Neural cell (in vitro differentiated cells): ENCODE measurements at regions not wholly inside any gene's neighbourhood (a gene's known extent, or its start where the extent isn't known, plus 50 kb on each side); places are given as distances from the start of the nearest gene placed in this dataset.

Source experiments
- H2AFZ ChIP-seq: fragments of 200-600, 300-800 bp; sonication (generic), shearing (Covaris generic); 2 replicates; pipeline ENCODE4 v1.6.0; 2014; ENCODE audit warnings: low read depth, mild to moderate bottlenecking, antibody characterized with exemption, low read length, moderate library complexity
- H3F3A ChIP-seq: fragments of 200-600 bp; shearing (Covaris generic); 2 replicates; pipeline ENCODE4 v1.6.1; 2016; ENCODE audit warnings: mild to moderate bottlenecking, moderate library complexity, mixed read lengths, antibody characterized with exemption, low read length; ENCODE audit not compliant: insufficient read depth, poor library complexity, severe bottlenecking
- H3K27ac ChIP-seq: fragments of 200-600, 300-800 bp; sonication (generic), shearing (Covaris generic); 2 replicates; pipeline ENCODE4 v1.5.1; 2014; ENCODE audit warnings: mild to moderate bottlenecking, low read length, moderate library complexity
- H3K27me3 ChIP-seq: fragments of 300-800, 200-600 bp; sonication (generic), shearing (Covaris generic); 2 replicates; pipeline ENCODE4 v1.6.0; 2014; ENCODE audit warnings: mild to moderate bottlenecking, low read depth, low read length, moderate library complexity; ENCODE audit not compliant: insufficient read depth
- H3K36me3 ChIP-seq: fragments of 300-800, 200-600 bp; sonication (generic), shearing (Covaris generic); 2 replicates; pipeline ENCODE4 v1.5.1; 2014; ENCODE audit warnings: mild to moderate bottlenecking, antibody characterized with exemption, low read length, moderate library complexity; ENCODE audit not compliant: insufficient read depth
- H3K4me2 ChIP-seq: fragments of 300-800, 200-600 bp; sonication (generic), shearing (Covaris generic); 2 replicates; pipeline ENCODE4 v1.6.0; 2014; ENCODE audit warnings: mild to moderate bottlenecking, low read length
- H3K4me3 ChIP-seq: fragments of 300-800, 200-600 bp; sonication (generic), shearing (Covaris generic); 2 replicates; pipeline ENCODE4 v1.5.1; 2014; ENCODE audit warnings: mild to moderate bottlenecking, low read length, moderate library complexity
- H3K79me2 ChIP-seq: fragments of 200-600 bp; shearing (Covaris generic); replicated peaks from 2 replicates; pipeline ENCODE4 v1.6.0; 2014; ENCODE audit warnings: mild to moderate bottlenecking, low read length, moderate library complexity; ENCODE audit not compliant: insufficient read depth
- H3K9ac ChIP-seq: fragments of 300-800, 200-600 bp; sonication (generic), shearing (Covaris generic); 2 replicates; pipeline ENCODE4 v1.6.1; 2016; ENCODE audit warnings: mild to moderate bottlenecking, low read length, mixed read lengths
- H3K9me2 ChIP-seq: fragments of 200-600 bp; shearing (Covaris generic); 2 replicates; pipeline ENCODE4 v1.6.1; 2016; ENCODE audit warnings: mild to moderate bottlenecking, low read length, mixed read lengths; ENCODE audit not compliant: insufficient read depth
- H3K9me3 ChIP-seq: fragments of 200-600, 300-800 bp; sonication (generic), shearing (Covaris generic); 2 replicates; pipeline ENCODE4 v1.6.1; 2016; ENCODE audit warnings: mild to moderate bottlenecking, mixed run types, low read length, moderate library complexity, mixed read lengths
- H4K20me1 ChIP-seq: fragments of 200-600 bp; shearing (Covaris generic); 2 replicates; pipeline ENCODE4 v1.6.1; 2016; ENCODE audit warnings: mild to moderate bottlenecking, mixed run types; ENCODE audit not compliant: insufficient read depth
- CTCF ChIP-seq: fragments of 450-650 bp; IDR thresholded peaks from 2 replicates; pipeline ENCODE4 v1.5.1; 2014; ENCODE audit warnings: antibody characterized with exemption, mild to moderate bottlenecking, moderate library complexity; ENCODE audit not compliant: poor library complexity, severe bottlenecking
- EP300 ChIP-seq: fragments of 450-650 bp; conservative IDR thresholded peaks from 2 replicates; pipeline ENCODE4 v1.6.1; 2014; ENCODE audit warnings: antibody characterized with exemption, mild to moderate bottlenecking, moderate library complexity; ENCODE audit not compliant: poor library complexity, severe bottlenecking
- EZH2 ChIP-seq: fragments of 200-600, 300-800 bp; shearing (Covaris generic), sonication (generic); IDR thresholded peaks from 2 replicates; pipeline ENCODE4 v1.6.1; 2014; ENCODE audit warnings: antibody characterized with exemption, low read length, borderline replicate concordance, mild to moderate bottlenecking; ENCODE audit not compliant: insufficient read depth, poor library complexity, severe bottlenecking
- MXI1 ChIP-seq: fragments of 450-650 bp; conservative IDR thresholded peaks from 2 replicates; pipeline ENCODE4 v1.6.1; 2014; ENCODE audit warnings: antibody characterized with exemption, mild to moderate bottlenecking; ENCODE audit not compliant: poor library complexity, severe bottlenecking
- POLR2AphosphoS5 ChIP-seq: IDR thresholded peaks from 2 replicates; pipeline ENCODE4 v1.6.1; 2012
- RAD21 ChIP-seq: fragments of 450-650 bp; conservative IDR thresholded peaks from 2 replicates; pipeline ENCODE4 v1.6.1; 2014; ENCODE audit warnings: antibody characterized with exemption, mild to moderate bottlenecking, moderate library complexity
- REST ChIP-seq: IDR thresholded peaks from 2 replicates; pipeline ENCODE4 v1.6.1; 2012; ENCODE audit warnings: borderline replicate concordance
- SMC3 ChIP-seq: fragments of 450-650 bp; conservative IDR thresholded peaks from 2 replicates; pipeline ENCODE4 v1.6.1; 2014; ENCODE audit warnings: antibody characterized with exemption, mild to moderate bottlenecking, moderate library complexity; ENCODE audit not compliant: poor library complexity
- TAF1 ChIP-seq: IDR thresholded peaks from 2 replicates; pipeline ENCODE4 v1.6.1; 2012; ENCODE audit warnings: low read depth

- Histone ChIP-seq H3K79me2 (no peaks in the 10 kb centered on the region), H3K36me3 (no peaks in the 10 kb centered on the region), H3K27me3 (no peaks in the 10 kb centered on the region), H4K20me1 (no peaks in the 10 kb centered on the region), H3K9ac (no peak overlapping the region), H2AFZ (no peak overlapping the region), H3K9me2 (no peaks in the 10 kb centered on the region), H3K9me3 (no peaks in the 10 kb centered on the region), H3K4me3 (no peak overlapping the region), H3K27ac (no peak overlapping the region), H3F3A (no peaks in the 10 kb centered on the region), H3K4me2 (no peak overlapping the region)
- no peak for TF ChIP-seq MXI1
- TF ChIP-seq TAF1: no peak
- TF ChIP-seq SMC3: no peak
- no peak for TF ChIP-seq EZH2
- no peak for TF ChIP-seq CTCF
- TF ChIP-seq REST: no peak
- no peak for TF ChIP-seq RAD21
- no peak for TF ChIP-seq EP300
- no peak for TF ChIP-seq POLR2AphosphoS5
Observed at GRCh38 chr13:26474286-26474685, 83.2 kb upstream of the WASF3 start.

DNA sequence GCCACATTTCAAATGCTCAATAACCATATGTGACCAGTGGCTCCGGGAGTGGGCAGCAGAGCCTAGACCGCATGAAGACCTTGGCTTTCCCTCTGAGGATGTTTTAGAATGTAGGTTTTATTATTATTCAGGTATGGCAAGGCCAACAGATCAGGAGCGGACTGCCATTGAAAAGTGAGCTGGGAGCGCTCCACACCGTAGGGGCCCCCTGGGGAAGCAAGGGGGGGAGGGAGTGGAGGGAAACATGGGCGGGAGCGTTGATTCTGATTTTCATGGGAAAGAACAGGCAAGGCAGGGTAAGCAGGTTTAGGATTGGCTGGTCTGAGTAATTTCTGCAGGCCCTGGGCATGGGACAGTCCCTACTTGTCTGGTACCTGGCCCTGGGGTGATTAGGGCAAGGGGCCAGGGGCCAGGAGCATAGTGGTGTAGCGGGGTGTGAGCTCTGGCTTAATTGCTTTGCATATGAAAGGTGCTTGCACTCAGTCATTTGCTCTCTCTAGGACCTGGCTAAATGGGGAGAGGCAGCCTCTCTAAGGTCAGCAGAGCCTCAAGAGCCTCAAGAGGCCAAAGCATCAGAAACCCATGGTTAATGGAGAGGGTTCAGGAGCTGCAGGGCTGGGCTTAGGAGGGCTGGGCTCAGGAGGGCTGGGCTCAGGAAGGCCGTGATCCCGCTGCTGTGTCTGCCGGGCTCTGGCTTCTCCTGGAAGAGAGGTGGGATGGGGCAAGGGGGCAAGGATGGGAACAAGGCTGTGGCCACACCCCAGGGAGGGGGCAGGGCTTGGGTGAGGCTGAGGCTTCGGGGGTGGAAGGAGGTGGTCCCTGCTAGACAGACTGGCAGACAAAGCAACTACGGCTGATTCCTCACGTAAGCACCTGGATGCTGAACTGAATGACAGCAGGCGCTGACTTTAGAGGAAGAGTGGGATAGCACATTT lies 82.0 kb upstream of the WASF3 start:
- Histone ChIP-seq H3K4me3 (no peak overlapping the region), H3K27me3 (no peaks in the 10 kb centered on the region), H3K9ac (no peak overlapping the region), H3F3A (no peaks in the 10 kb centered on the region), H4K20me1 (no peaks in the 10 kb centered on the region), H3K36me3 (no peaks in the 10 kb centered on the region), H3K27ac (no peak overlapping the region), H3K9me2 (no peaks in the 10 kb centered on the region), H3K9me3 (no peaks in the 10 kb centered on the region), H3K4me2 (no peak overlapping the region), H3K79me2 (no peaks in the 10 kb centered on the region), H2AFZ (no peak overlapping the region)
- TF ChIP-seq MXI1 (no peak), RAD21 (no peak), POLR2AphosphoS5 (no peak), CTCF (no peak), EP300 (no peak), TAF1 (no peak), EZH2 (no peak), SMC3 (no peak), REST (no peak)
